PC-3 (cell line): ENCODE measurements at regions not wholly inside any gene's neighbourhood (a gene's known extent, or its start where the extent isn't known, plus 50 kb on each side); places are given as distances from the start of the nearest gene placed in this dataset.

Experiments
- ATAC-seq: fragments of 200-7000 bp; cut with Tn5 transposase; 2 replicates; pipeline ENCODE4 v1.9.1; 2020; ENCODE audit warnings: mild to moderate bottlenecking, moderate library complexity
- BruUV-seq: library from RNA; stranded (reverse); fragments of 400-500 nt; replicated peaks from 2 replicates; lab custom pipeline; 2021; lab: Mats Ljungman, UMichigan
- CTCF ChIA-PET: fragments of 300-600 bp; sonication (Branson Sonifier 250); formaldehyde crosslinking; loops from one replicate; lab custom pipeline; 2022; ENCODE audit warnings: antibody characterized with exemption; lab: Charles Lee
- POLR2A ChIA-PET: fragments of 300-600 bp; sonication (Branson Sonifier 250); formaldehyde crosslinking; loops from one replicate; lab custom pipeline; 2022; ENCODE audit warnings: antibody characterized with exemption; ENCODE audit not compliant: unreplicated experiment; lab: Charles Lee
- DNase-seq: peaks from one replicate; pipeline ENCODE4 v3.0.0-alpha.2; 2015
- H2AFZ ChIP-seq: fragments of 300-600 bp; sonication (generic); 2 replicates; pipeline ENCODE4 v1.6.0; 2016; ENCODE audit warnings: antibody characterized with exemption, low read length
- H3F3A ChIP-seq: fragments of 300-600 bp; sonication (generic); one replicate; pipeline ENCODE4 v1.6.0; 2017; ENCODE audit warnings: antibody characterized with exemption, low read length, control low read depth, mild to moderate bottlenecking; ENCODE audit not compliant: unreplicated experiment
- H3K27ac ChIP-seq: fragments of 300-600 bp; sonication (generic); 2 replicates; pipeline ENCODE4 v1.5.1; 2016; ENCODE audit warnings: mild to moderate bottlenecking, low read length
- H3K27me3 ChIP-seq: fragments of 300-600 bp; sonication (generic); 2 replicates; pipeline ENCODE4 v1.6.1; 2016; ENCODE audit warnings: low read length, mixed read lengths
- H3K36me3 ChIP-seq: fragments of 300-600 bp; sonication (generic); 2 replicates; pipeline ENCODE4 v1.6.1; 2016; ENCODE audit warnings: low read depth, mixed run types, low read length, mixed read lengths
- H3K4me1 ChIP-seq: fragments of 300-600 bp; sonication (generic); 2 replicates; pipeline ENCODE4 v1.5.1; 2016; ENCODE audit warnings: low read length; ENCODE audit not compliant: insufficient read depth
- H3K4me2 ChIP-seq: fragments of 300-600 bp; sonication (generic); 2 replicates; pipeline ENCODE4 v1.6.0; 2016; ENCODE audit warnings: low read length
- H3K4me3 ChIP-seq: fragments of 300-600 bp; sonication (generic); 2 replicates; pipeline ENCODE4 v1.5.1; 2016; ENCODE audit warnings: mild to moderate bottlenecking, low read length, mixed read lengths
- H3K79me2 ChIP-seq: fragments of 300-600 bp; sonication (generic); 2 replicates; pipeline ENCODE4 v1.6.1; 2017; ENCODE audit warnings: low read length, mixed read lengths
- H3K9ac ChIP-seq: fragments of 300-600 bp; sonication (generic); 2 replicates; pipeline ENCODE4 v1.6.0; 2016; ENCODE audit warnings: mild to moderate bottlenecking, low read length
- H3K9me2 ChIP-seq: fragments of 300-600 bp; sonication (generic); replicated peaks from 2 replicates; pipeline ENCODE4 v1.6.1; 2016; ENCODE audit warnings: mixed run types, low read length, mixed read lengths
- H3K9me3 ChIP-seq: fragments of 300-600 bp; sonication (generic); 2 replicates; pipeline ENCODE4 v1.6.1; 2016; ENCODE audit warnings: low read length, mixed read lengths
- H4K20me1 ChIP-seq: fragments of 300-600 bp; sonication (generic); 2 replicates; pipeline ENCODE4 v1.6.1; 2016; ENCODE audit warnings: low read length, mixed read lengths
- EZH2 ChIP-seq: fragments of 300-600 bp; sonication (generic); IDR thresholded peaks from one replicate; pipeline ENCODE4 v1.6.1; 2017; ENCODE audit warnings: antibody characterized with exemption, mild to moderate bottlenecking, low read length; ENCODE audit not compliant: unreplicated experiment
- EZH2phosphoT487 ChIP-seq: fragments of 300-600 bp; sonication (generic); IDR thresholded peaks from 2 replicates; pipeline ENCODE4 v1.6.1; 2018; ENCODE audit warnings: mild to moderate bottlenecking, antibody characterized with exemption, low read length, borderline replicate concordance
- intact Hi-C: fragments of 100-400 bp; cut with micrococcal nuclease; formaldehyde crosslinking; loops from 2 replicates; pipeline ENCODE4 v1.9.0; 2023
- TF ChIP-seq, protein P1 (sequence below): fragments of 300-600 bp; sonication (generic); conservative IDR thresholded peaks from 2 replicates; pipeline ENCODE4 v1.5.1; 2017; ENCODE audit warnings: antibody characterized with exemption, low read depth, mild to moderate bottlenecking, low read length

DNA sequence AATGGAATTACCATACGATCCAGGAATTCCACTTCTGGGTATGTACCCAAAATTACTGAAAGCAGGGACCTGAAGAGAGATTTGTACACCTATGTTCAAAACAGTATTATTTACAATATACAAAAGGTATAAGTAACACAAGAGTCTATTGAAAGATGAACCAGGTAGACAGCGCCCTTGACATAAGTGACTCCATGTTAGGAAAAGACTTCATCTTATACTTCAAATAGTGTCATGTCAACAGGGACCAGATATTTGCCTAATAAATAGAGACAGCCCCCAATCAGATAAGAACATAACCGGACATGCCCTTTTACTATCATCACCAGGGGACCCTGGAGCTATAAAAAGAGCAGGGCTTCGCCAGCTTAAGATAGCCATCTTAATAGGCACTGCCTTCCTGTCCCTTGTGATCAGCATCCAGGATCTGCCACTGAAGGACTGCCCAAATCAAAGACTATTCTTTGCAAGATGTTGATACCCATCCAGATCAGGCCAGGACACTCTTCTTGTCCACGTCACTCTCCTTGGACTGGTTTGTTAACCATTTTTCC is 309.0 kb upstream of the SULF2 start:
- no peak overlapping the region for H3K9ac ChIP-seq
- DNase-seq (no peak), ATAC-seq (no peak)
- intact Hi-C loops = no loop called here
- H4K20me1 ChIP-seq = no peaks in the 10 kb centered on the region
- no peak overlapping the region for H2AFZ ChIP-seq
- CTCF ChIA-PET = no interaction called here
- H3K27me3 ChIP-seq = no peaks in the 10 kb centered on the region
- no peaks in the 10 kb centered on the region for H3K9me2 ChIP-seq
- H3K4me3 ChIP-seq = no peak overlapping the region
- H3K4me1 ChIP-seq = no peaks in the 10 kb centered on the region
- no peaks in the 10 kb centered on the region for H3K9me3 ChIP-seq
- no peak overlapping the region for H3K27ac ChIP-seq
- POLR2A ChIA-PET = no interaction called here
- no peaks in the 10 kb centered on the region for H3K79me2 ChIP-seq
- TF ChIP-seq EZH2phosphoT487 (no peak), EZH2 (no peak)
- TF ChIP-seq, protein P1, sequence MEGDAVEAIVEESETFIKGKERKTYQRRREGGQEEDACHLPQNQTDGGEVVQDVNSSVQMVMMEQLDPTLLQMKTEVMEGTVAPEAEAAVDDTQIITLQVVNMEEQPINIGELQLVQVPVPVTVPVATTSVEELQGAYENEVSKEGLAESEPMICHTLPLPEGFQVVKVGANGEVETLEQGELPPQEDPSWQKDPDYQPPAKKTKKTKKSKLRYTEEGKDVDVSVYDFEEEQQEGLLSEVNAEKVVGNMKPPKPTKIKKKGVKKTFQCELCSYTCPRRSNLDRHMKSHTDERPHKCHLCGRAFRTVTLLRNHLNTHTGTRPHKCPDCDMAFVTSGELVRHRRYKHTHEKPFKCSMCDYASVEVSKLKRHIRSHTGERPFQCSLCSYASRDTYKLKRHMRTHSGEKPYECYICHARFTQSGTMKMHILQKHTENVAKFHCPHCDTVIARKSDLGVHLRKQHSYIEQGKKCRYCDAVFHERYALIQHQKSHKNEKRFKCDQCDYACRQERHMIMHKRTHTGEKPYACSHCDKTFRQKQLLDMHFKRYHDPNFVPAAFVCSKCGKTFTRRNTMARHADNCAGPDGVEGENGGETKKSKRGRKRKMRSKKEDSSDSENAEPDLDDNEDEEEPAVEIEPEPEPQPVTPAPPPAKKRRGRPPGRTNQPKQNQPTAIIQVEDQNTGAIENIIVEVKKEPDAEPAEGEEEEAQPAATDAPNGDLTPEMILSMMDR = no peak
- no peaks in the 10 kb centered on the region for H3K36me3 ChIP-seq
- no TSS peak for BruUV-seq
- no peaks in the 10 kb centered on the region for H3F3A ChIP-seq
- H3K4me2 ChIP-seq = no peak overlapping the region

DNA sequence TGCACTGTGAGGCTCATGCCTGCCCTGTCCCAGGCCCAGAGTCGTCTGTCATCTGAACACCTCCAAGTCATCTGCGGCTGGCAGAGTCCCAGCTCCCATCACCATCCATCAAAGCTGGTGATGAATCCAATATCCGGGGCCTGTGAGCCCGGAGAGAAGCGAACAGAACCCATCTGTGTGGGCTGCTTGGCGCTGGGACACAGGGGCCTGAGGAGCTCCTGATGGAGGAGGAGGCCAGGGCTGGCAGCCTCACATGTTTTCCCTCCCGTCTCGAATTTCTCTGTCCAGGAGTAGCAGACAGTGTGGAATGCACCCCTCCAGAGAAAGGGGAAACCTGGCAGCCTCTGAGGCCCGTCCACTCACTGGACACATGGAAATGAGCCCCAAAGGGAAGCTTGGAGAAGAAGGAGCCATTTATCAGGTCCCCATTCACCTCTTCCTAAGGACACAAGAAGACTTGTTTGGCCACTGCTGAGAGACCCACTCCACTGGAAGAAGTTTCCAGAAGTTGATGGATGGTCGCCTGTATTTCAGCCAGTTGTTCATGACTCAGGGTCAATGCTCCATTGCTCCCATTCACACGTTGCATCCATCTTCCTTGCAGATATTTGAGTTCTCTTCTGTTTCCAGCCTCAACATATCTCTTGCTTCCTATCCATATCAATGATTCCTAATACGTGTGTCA is 307.5 kb upstream of the SULF2 start:
- Histone ChIP-seq H4K20me1 (no peaks in the 10 kb centered on the region), H2AFZ (no peak overlapping the region), H3K27me3 (no peaks in the 10 kb centered on the region), H3K4me3 (no peak overlapping the region), H3F3A (no peaks in the 10 kb centered on the region), H3K27ac (no peak overlapping the region), H3K9me3 (no peaks in the 10 kb centered on the region), H3K9me2 (no peaks in the 10 kb centered on the region), H3K4me1 (no peaks in the 10 kb centered on the region), H3K4me2 (no peak overlapping the region), H3K36me3 (no peaks in the 10 kb centered on the region), H3K9ac (no peak overlapping the region), H3K79me2 (no peaks in the 10 kb centered on the region)
- no peak for TF ChIP-seq EZH2phosphoT487
- DNase-seq (no peak), ATAC-seq (no peak)
- BruUV-seq = no TSS peak
- CTCF ChIA-PET = no interaction called here
- POLR2A ChIA-PET = no interaction called here
- intact Hi-C loops = no loop called here

DNA sequence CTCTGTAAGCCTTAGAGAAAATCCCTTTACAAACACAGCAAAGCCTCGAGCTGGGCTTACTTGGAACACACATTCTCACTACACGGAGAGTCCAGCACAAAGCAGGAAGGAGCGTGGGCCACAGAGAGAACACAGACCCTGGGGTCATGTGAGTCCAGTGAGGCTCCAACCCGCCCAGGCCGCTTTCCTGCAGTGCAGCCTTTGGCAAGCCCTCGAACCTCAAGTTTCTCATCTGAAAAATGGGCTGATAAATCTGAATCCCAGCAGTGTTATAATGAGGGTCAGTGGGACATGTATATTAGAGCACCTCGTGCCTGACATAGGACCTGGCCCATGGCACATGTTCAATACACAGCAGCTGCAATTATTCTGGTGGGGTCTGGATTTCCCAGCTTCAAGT is 305.5 kb upstream of the SULF2 start:
- DNase-seq (no peak), ATAC-seq (no peak)
- Histone ChIP-seq H3K4me3 (no peak overlapping the region), H3K9ac (no peak overlapping the region), H3K4me1 (no peaks in the 10 kb centered on the region), H3K9me2 (no peaks in the 10 kb centered on the region), H3F3A (no peaks in the 10 kb centered on the region), H2AFZ (no peak overlapping the region), H3K4me2 (no peak overlapping the region), H3K27me3 (no peaks in the 10 kb centered on the region), H4K20me1 (no peaks in the 10 kb centered on the region), H3K79me2 (no peaks in the 10 kb centered on the region), H3K27ac (no peak overlapping the region), H3K36me3 (no peaks in the 10 kb centered on the region), H3K9me3 (no peaks in the 10 kb centered on the region)
- ChIA-PET POLR2A (no interaction called here), CTCF (no interaction called here)
- TF ChIP-seq EZH2 = no peak
- TF ChIP-seq EZH2phosphoT487 = no peak
- TF ChIP-seq, protein P1 = no peak
- BruUV-seq = no TSS peak
- intact Hi-C loops = no loop called here
